Endothelial cell of umbilical vein (primary cell): ENCODE measurements at regions not wholly inside any gene's neighbourhood (a gene's known extent, or its start where the extent isn't known, plus 50 kb on each side); places are given as distances from the start of the nearest gene placed in this dataset.

Experiments
- CTCF ChIP-seq, 2 donors: IDR thresholded peaks; 1 replicate in 1 of 2; 2 replicates in 1 of 2; pipeline ENCODE4 v1.5.1; 2011; ENCODE audit warnings: low read length in 2 of 2, mild to moderate bottlenecking in 2 of 2, moderate library complexity in 2 of 2, control low read depth in 1 of 2, inconsistent platforms in 1 of 2, low read depth in 1 of 2; ENCODE audit not compliant: insufficient read depth in 1 of 2; ENCODE audit errors: extremely low read depth in 1 of 2
- EZH2 ChIP-seq: IDR thresholded peaks from 2 replicates; pipeline ENCODE4 v1.6.1; 2012; ENCODE audit warnings: borderline replicate concordance, low read depth, mild to moderate bottlenecking, moderate library complexity, low read length, inconsistent platforms; ENCODE audit not compliant: severe bottlenecking
- MYC ChIP-seq: IDR thresholded peaks from one replicate; pipeline ENCODE4 v1.6.1; 2011; ENCODE audit warnings: mild to moderate bottlenecking, low read depth, low read length
- POLR2A ChIP-seq: IDR thresholded peaks from 2 replicates; pipeline ENCODE4 v1.6.1; 2012; ENCODE audit warnings: low read depth, mild to moderate bottlenecking, control low read depth, low read length

DNA sequence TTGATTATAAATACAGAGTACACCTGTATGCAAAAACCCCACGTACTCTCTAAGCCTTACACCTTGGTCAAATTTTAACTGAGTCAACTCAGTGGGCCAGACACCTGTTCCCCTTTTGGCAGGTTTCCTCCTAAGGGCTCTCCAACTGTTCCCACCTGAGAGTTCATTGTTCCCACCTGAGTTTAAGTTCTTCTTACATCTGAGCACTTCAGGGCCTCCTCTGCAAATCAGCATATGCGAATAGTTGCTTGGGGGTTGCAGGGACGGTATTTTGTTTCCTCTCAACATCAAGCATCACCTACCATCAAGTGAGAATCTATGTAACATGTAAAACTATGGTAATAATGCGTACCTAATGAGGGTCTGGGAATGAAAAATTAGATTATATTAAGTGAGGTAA, 300.0 kb downstream of the PIK3R1 start:
- TF ChIP-seq CTCF (IDR thresholded peaks at IDR 0.05; ENCODE audit: extremely low read depth in 1 of 2, insufficient read depth in 1 of 2, low read depth in 1 of 2, low read length in 2 of 2) (no peak), EZH2 (no peak), MYC (no peak), POLR2A (no peak)
